Right atrium auricular region (tissue), 2 donors: ENCODE measurements at regions not wholly inside any gene's neighbourhood (a gene's known extent, or its start where the extent isn't known, plus 50 kb on each side); places are given as distances from the start of the nearest gene placed in this dataset.
A peak's percentile ranks its signal among the peaks of the same experiment; 100 is the strongest.
"Not testable (repeated sequence)": the region's sequence is repeated elsewhere in the genome, so short reads cannot be mapped to it uniquely, and the experiment has no call there.

Experiments used
- DNase-seq: peaks from one replicate; pipeline ENCODE4 v3.0.0-alpha.2; 2019; ENCODE audit warnings: low spot score
- H3K27ac ChIP-seq, 2 donors: fragments of 200-600 bp; sonication (generic); 1 replicate in 1 of 2; 2 replicates in 1 of 2; pipeline ENCODE4 v1.5.1; 2016 to 2019
- H3K27me3 ChIP-seq, 2 donors: fragments of 200-600 bp; sonication (generic); one replicate each; pipeline versions ENCODE4 v1.5.1 to v1.6.0; 2017 to 2019
- H3K36me3 ChIP-seq: fragments of 200-600 bp; sonication (generic); one replicate; pipeline ENCODE4 v1.5.1; 2016
- H3K4me1 ChIP-seq, 2 donors: fragments of 200-600 bp; sonication (generic); one replicate each; pipeline versions ENCODE4 v1.5.1 to v1.6.0; 2017 to 2019
- H3K4me3 ChIP-seq, 2 donors: fragments of 200-600 bp; sonication (generic); 1 replicate in 1 of 2; 2 replicates in 1 of 2; pipeline ENCODE4 v1.5.1; 2017 to 2019; ENCODE audit warnings: mild to moderate bottlenecking in 1 of 2, moderate library complexity in 1 of 2
- H3K9me3 ChIP-seq, 2 donors: fragments of 200-600 bp; sonication (generic); one replicate each; pipeline ENCODE4 v1.5.1; 2019
- CTCF ChIP-seq, 2 donors: fragments of 200-600 bp; sonication (generic); IDR thresholded peaks; one replicate each; pipeline ENCODE4 v1.5.1; 2019; ENCODE audit warnings: antibody characterized with exemption in 2 of 2

- Histone ChIP-seq H3K36me3 (no peaks in the 10 kb centered on the region), H3K4me1 (no peaks in the 10 kb centered on the region), H3K27me3 (no peaks in the 10 kb centered on the region), H3K4me3 (no peak overlapping the region), H3K27ac (no peak overlapping the region), H3K9me3 (no peaks in the 10 kb centered on the region)
- DNase-seq: no peak
- no peak for TF ChIP-seq CTCF (IDR thresholded peaks at IDR 0.05)
These were observed 379.0 kb downstream of the DAD1 start for GRCh38 chr14:22210026-22210425.

GRCh38 chr14:22203036-22203435 is 386.0 kb downstream of the DAD1 start:
- Histone ChIP-seq H3K36me3 (no peaks in the 10 kb centered on the region), H3K27ac (no peak overlapping the region)
- no peak for TF ChIP-seq CTCF (IDR thresholded peaks at IDR 0.05)

GRCh38 chr14:22202313-22202712 is 386.7 kb downstream of the DAD1 start:
- H3K4me1 ChIP-seq: no peaks in the 10 kb centered on the region
- TF ChIP-seq CTCF (IDR thresholded peaks at IDR 0.05): no peak
- no peaks in the 10 kb centered on the region for H3K27me3 ChIP-seq
- H3K36me3 ChIP-seq: no peaks in the 10 kb centered on the region
- no peak overlapping the region for H3K27ac ChIP-seq
- no peak for DNase-seq
- no peaks in the 10 kb centered on the region for H3K9me3 ChIP-seq
- no peak overlapping the region for H3K4me3 ChIP-seq

More at GRCh38 chr14:22203036-22203435, 386.0 kb downstream of the DAD1 start:
- Histone ChIP-seq H3K27me3 (no peaks in the 10 kb centered on the region), H3K4me3 (no peak overlapping the region), H3K9me3 (no peaks in the 10 kb centered on the region), H3K4me1 (no peaks in the 10 kb centered on the region)
- DNase-seq: no peak

GRCh38 chr14:22200977-22201605 is 387.9 kb downstream of the DAD1 start:
- Histone ChIP-seq H3K4me1 (no peaks in the 10 kb centered on the region), H3K36me3 (no peaks in the 10 kb centered on the region), H3K9me3 (no peaks in the 10 kb centered on the region), H3K27ac (no peak overlapping the region), H3K27me3 (no peaks in the 10 kb centered on the region), H3K4me3 (no peak overlapping the region)
- TF ChIP-seq CTCF (IDR thresholded peaks at IDR 0.05): peak; percentile 27 to 60
- DNase-seq: no peak

GRCh38 chr14:22200131-22200530 is 388.9 kb downstream of the DAD1 start:
- DNase-seq, H3K4me3 ChIP-seq, H3K27ac ChIP-seq, H3K9me3 ChIP-seq, H3K4me1 ChIP-seq, H3K27me3 ChIP-seq, H3K36me3 ChIP-seq: not testable (repeated sequence)

GRCh38 chr14:22194664-22195063 is 394.4 kb downstream of the DAD1 start:
- no peaks in the 10 kb centered on the region for H3K4me1 ChIP-seq
- H3K36me3 ChIP-seq: no peaks in the 10 kb centered on the region
- no peak for TF ChIP-seq CTCF (IDR thresholded peaks at IDR 0.05)
- no peak for DNase-seq
- no peak overlapping the region for H3K27ac ChIP-seq
- no peaks in the 10 kb centered on the region for H3K27me3 ChIP-seq
- H3K4me3 ChIP-seq: no peak overlapping the region
- no peaks in the 10 kb centered on the region for H3K9me3 ChIP-seq
